Heart left ventricle (tissue), 13 donors: ENCODE measurements at regions not wholly inside any gene's neighbourhood (a gene's known extent, or its start where the extent isn't known, plus 50 kb on each side); places are given as distances from the start of the nearest gene placed in this dataset.

Source experiments
- POLR2A ChIP-seq, 2 donors: fragments of 450-650 bp; IDR thresholded peaks; one replicate each; pipeline ENCODE4 v1.6.1; 2017; ENCODE audit warnings: antibody characterized with exemption in 2 of 2, mild to moderate bottlenecking in 2 of 2, moderate library complexity in 2 of 2
- TF ChIP-seq, protein P1 (sequence below), 12 donors: fragments of 200-600 bp; sonication (generic) in 4 of 12; IDR thresholded peaks; one replicate each; pipeline versions ENCODE4 v1.5.0 to v1.8.0; 2018 to 2022; ENCODE audit warnings: antibody characterized with exemption in 12 of 12, mild to moderate bottlenecking in 5 of 12
- donor health status: ischemic (EF 13 %, LVEDD 7.1; RV severe dilation, severe dysfunction).
- donor health status: DM: no; HTN: yes; CAD: no.
- donor health status: DM: no; HTN: no; CAD: no.
- donor health status: ischemic (EF 25% LVEDD 6.9; RV normal size, moderate dysfunction).
- donor health status: ischemic (EF 25% LVEDD 5.7; RV mildly dilated, moderate dysfunction).
- donor health status: ischemic (EF 35%, LVEDD 5.7; RV mildly dilated, moderate dysfunction).
- donor health status: nonischemic (EF 11% LVEDD 7.7; RV severe dilation, severe dysfunction).
- donor health status: DM: yes; HTN: yes; CAD: no.
- donor health status: PGD.
- donor health status: ischemic (EF 29% LVEDD 5.4; RV normal size, mild dysfunction).
- donor health status: nonischemic (EF 23%, LVEDD 6.1; RV moderate dilation, normal function).

DNA sequence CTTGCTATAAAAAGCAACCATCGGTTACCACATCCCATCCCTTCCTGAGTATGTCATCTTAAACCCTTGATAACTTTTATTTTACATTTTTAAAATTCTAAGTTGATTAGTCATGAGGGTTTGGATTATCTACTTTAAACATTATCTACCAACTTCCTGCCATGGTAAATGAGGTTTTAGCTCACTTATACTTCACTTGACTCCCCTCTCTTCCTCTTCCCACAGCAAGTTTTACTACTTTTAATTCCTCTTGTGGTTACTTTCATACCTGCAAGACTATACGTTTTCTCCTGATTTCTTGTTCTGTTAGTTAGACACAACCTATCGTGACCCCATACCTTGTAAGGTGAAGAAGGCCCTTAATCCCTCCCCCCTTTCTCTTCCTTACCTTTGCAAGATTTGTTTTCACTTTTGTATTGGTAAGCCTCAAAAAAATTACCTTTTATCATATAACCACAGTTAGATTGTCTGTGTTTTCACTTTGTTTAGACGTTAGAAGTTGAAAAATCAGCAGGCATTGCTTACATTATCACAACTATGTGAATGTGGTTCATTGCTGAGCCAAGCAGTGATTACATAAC is 60.1 kb upstream of the OGFRL1 start:
- TF ChIP-seq, protein P1, sequence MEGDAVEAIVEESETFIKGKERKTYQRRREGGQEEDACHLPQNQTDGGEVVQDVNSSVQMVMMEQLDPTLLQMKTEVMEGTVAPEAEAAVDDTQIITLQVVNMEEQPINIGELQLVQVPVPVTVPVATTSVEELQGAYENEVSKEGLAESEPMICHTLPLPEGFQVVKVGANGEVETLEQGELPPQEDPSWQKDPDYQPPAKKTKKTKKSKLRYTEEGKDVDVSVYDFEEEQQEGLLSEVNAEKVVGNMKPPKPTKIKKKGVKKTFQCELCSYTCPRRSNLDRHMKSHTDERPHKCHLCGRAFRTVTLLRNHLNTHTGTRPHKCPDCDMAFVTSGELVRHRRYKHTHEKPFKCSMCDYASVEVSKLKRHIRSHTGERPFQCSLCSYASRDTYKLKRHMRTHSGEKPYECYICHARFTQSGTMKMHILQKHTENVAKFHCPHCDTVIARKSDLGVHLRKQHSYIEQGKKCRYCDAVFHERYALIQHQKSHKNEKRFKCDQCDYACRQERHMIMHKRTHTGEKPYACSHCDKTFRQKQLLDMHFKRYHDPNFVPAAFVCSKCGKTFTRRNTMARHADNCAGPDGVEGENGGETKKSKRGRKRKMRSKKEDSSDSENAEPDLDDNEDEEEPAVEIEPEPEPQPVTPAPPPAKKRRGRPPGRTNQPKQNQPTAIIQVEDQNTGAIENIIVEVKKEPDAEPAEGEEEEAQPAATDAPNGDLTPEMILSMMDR (IDR thresholded peaks at IDR 0.05): no peak
- TF ChIP-seq POLR2A (IDR thresholded peaks at IDR 0.05): no peak
